Stimulated activated CD8-positive, alpha-beta memory T cell treated with anti-CD3 and anti-CD28 coated beads, Interleukin-15, amount 100 ng/mL, for 48 hours (primary cell): ENCODE measurements at regions not wholly inside any gene's neighbourhood (a gene's known extent, or its start where the extent isn't known, plus 50 kb on each side); places are given as distances from the start of the nearest gene placed in this dataset.

ENCODE experiments used
- DNase-seq, 2 donors: peaks; one replicate each; pipeline ENCODE4 v3.0.0-alpha.2; 2020; ENCODE audit warnings: low read depth in 2 of 2

- no peak for DNase-seq
Measured at GRCh38 chr18:38318416-38318815, 752.8 kb upstream of the CELF4 start.

DNA sequence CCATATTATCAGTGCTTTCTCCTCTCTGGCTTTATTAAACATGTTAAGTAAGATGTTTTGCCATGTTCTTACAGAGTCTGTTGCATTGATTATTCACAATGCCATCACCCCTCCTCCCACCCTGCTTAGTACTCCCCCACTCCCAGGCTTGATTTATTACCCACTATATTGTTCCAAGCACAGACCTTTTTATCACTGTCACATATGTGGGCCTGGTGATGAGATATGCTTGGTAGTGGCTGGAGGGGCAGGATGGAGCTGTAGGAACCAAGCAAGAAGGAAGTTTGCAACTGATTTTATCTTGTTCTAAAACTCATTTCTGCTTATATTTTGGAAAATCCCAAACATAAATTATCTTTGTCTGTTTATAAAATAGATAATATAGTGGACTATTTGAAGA lies 748.2 kb upstream of the CELF4 start:
- no peak for DNase-seq

GRCh38 chr18:38312532-38312931 lies 746.9 kb upstream of the CELF4 start:
- no peak for DNase-seq

- no peak for DNase-seq
Measured at GRCh38 chr18:38310936-38311335, 745.3 kb upstream of the CELF4 start.

- DNase-seq: no peak
Measured at GRCh38 chr18:38307914-38308313, 742.3 kb upstream of the CELF4 start.

- no peak for DNase-seq
Measured at GRCh38 chr18:38305961-38306360, 740.4 kb upstream of the CELF4 start.

- no peak for DNase-seq
Measured at GRCh38 chr18:38301621-38302020, 736.0 kb upstream of the CELF4 start.

- DNase-seq: no peak
Measured at GRCh38 chr18:38297910-38298309, 732.3 kb upstream of the CELF4 start.

GRCh38 chr18:38290229-38290628 lies 724.6 kb upstream of the CELF4 start:
- DNase-seq: no peak

DNA sequence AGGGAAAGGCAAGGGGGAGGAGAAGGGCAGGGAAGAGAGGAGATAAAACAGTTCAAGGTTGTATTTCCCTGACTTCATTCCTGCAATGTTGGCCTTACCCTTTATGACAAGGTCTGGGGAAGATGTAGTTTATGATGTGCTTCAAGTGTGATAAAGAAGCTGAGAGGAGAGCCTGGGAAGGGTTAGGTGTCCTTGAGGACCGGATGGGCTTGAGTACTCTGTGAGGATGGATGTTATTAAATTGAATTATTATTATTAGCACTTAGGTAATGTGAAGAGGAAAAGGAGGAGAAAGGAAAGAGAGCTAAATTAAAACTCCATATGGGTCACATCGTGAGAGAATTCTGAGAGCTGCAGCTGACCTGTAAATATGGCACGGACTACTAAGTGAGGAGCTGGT lies 719.4 kb upstream of the CELF4 start:
- no peak for DNase-seq

DNA sequence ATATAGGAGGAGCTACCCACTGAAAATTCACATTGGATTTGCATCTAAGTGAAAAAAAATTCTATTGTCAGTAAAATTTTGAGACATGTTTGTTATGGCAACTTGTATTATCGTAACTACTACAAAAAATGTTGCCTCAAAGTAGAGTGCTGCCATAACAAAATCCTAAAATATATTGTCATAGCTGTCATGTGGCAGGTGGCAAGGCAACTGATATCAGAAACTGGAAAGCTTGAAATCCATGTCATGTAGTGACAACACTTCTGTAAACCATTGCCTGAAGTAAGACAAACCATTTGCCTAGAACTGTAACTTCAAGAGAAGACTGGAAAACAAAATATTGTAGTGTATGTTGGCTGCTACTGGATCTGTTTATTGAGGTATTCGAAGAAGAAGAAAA lies 697.5 kb upstream of the CELF4 start:
- no peak for DNase-seq

DNA sequence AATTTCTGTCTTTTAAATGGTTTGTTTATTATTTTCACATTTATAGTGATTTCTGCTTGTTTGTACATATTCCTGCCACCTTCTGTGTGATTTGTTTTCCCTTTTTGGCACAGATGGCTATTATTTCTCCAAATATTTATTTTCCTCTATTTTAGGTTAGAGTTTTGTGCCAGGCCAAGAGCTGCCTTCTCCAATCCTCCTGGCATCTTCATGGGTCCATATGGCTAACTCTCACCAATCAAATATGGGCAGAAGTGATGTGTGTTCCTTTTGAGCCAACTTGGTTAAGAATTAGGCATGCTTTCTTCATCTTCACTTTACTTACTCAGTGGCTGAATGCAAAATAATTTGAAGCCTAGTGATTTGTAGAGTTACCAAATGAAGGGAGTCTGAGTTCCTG lies 697.1 kb upstream of the CELF4 start:
- no peak for DNase-seq

GRCh38 chr18:38257661-38258060 lies 692.1 kb upstream of the CELF4 start:
- no peak for DNase-seq

- DNase-seq: no peak
Measured at GRCh38 chr18:38256366-38256765, 690.8 kb upstream of the CELF4 start.

GRCh38 chr18:38250971-38251370 lies 685.4 kb upstream of the CELF4 start:
- DNase-seq: no peak

- no peak for DNase-seq
Measured at GRCh38 chr18:38244480-38244879, 678.9 kb upstream of the CELF4 start.

DNA sequence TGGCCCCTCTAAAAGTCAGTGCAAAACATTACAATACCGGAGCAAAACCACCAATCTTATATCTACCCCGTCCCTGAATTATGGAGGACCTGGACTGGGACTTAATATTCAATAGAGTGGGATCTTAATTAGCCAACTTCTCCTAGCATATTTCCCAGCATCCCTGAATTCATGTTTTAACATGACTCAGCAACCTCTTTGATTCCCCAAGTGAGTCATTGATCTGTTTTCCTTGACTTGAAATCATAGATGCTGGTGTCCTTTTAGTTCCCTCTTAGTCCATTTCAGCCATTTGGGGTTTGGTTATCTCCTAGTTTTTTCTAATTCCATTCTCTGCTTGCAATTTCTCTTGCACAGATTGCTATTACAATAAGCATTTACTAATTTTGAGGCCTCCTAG lies 677.7 kb upstream of the CELF4 start:
- DNase-seq: no peak

DNA sequence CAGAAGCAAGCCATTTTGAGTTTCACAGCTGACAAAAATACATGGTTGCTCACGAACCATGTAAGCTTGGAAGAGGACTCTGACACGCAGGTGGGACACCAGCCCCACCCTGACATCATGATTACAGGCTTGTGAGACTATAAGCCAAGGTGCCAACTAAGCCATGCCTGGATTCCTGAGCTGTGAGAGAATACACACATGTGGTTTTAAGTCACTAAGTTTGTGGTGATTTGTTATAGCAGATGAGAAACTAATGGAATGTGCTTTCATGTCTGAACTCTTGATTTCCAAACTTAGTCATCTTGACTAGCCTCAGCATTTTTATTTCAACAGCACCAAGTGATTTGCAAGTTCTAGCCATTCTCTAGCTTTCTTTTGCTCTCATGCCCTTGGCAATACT lies 676.1 kb upstream of the CELF4 start:
- no peak for DNase-seq

DNA sequence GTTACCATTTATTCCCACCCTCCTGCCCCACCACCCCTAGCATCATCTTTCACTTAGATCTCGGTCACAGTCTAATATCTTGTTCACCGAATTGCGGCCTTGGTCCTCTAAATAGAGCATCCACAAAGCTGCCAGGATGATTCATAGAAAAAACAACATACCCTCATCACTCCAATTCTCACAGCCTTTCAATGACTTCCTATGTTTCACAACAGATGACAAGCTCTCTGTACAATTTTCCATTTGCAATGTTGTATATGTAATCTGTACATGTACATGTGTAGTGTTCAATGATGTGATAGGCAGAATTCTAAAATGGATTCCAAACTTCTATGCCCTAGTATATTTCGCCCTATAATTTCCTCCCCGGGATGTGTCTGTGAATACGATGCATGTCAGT lies 675.6 kb upstream of the CELF4 start:
- DNase-seq: no peak

- no peak for DNase-seq
Measured at GRCh38 chr18:38239606-38240005, 674.0 kb upstream of the CELF4 start.

DNA sequence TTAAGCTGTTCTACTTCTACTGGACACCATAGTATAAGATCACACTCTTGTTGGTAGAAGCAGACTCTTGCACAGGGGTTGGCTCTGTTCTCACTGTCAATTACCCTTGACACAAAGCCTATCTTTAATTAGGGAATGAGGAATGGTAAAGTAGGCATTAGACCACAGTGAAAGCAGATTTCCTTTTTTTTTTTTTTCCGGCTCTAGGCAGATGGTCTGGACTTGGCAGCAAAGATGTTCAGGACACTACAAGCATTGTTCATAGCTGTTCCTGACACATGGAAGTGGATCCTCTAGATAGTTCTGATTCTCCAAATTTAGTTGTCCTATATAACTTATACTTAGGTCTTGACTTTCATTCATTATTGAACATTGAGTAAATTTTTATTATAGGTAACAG lies 672.2 kb upstream of the CELF4 start:
- DNase-seq: no peak

- DNase-seq: no peak
Measured at GRCh38 chr18:38221476-38222100, 656.0 kb upstream of the CELF4 start.

DNA sequence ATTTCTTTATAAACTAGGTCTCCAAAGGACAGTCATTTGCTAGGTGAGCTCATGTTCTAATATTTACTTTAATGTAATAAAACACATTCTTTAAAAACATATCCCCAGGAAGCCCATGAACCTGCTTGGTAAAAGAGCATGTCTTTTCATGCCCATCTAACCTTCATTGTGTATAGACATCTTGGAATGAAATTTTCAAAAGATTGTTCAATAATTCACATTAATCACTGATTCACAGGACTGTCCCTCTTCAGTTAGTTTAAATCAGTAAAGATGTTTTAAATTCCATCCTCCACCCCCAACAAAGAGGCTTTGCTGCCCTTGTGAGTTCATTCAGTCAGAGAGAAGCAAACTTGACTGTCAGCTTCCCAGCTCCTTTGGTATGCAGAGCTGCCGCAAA lies 633.4 kb upstream of the CELF4 start:
- no peak for DNase-seq

- no peak for DNase-seq
Measured at GRCh38 chr18:38198526-38198925, 632.9 kb upstream of the CELF4 start.

- no peak for DNase-seq
Measured at GRCh38 chr18:38186491-38186890, 620.9 kb upstream of the CELF4 start.
